H9 (cell line): ENCODE measurements at regions not wholly inside any gene's neighbourhood (a gene's known extent, or its start where the extent isn't known, plus 50 kb on each side); places are given as distances from the start of the nearest gene placed in this dataset.

ENCODE experiments used
- DNase-seq: peaks from one replicate; pipeline ENCODE4 v3.0.0-alpha.2; 2017
- H2AFZ ChIP-seq: one replicate; pipeline ENCODE4 v1.6.1; 2013; ENCODE audit warnings: mild to moderate bottlenecking, low read length, control low read depth, moderate library complexity
- H2AK5ac ChIP-seq: 2 replicates; pipeline ENCODE4 v1.6.1; 2013; ENCODE audit warnings: low read length, control low read depth, mixed read lengths; ENCODE audit not compliant: insufficient read length
- H2BK120ac ChIP-seq: one replicate; pipeline ENCODE4 v1.6.1; 2013; ENCODE audit warnings: low read depth, mild to moderate bottlenecking, low read length, control low read depth, inconsistent platforms; ENCODE audit not compliant: poor library complexity, severe bottlenecking
- H2BK12ac ChIP-seq: 2 replicates; pipeline ENCODE4 v1.6.1; 2013; ENCODE audit warnings: low read length, control low read depth, mixed read lengths, low read depth; ENCODE audit not compliant: insufficient read length
- H2BK15ac ChIP-seq: 2 replicates; pipeline ENCODE4 v1.6.1; 2013; ENCODE audit warnings: low read depth, low read length, control low read depth
- H2BK20ac ChIP-seq: one replicate; pipeline ENCODE4 v1.6.1; 2013; ENCODE audit warnings: low read depth, mild to moderate bottlenecking, low read length, control low read depth, inconsistent platforms; ENCODE audit not compliant: poor library complexity, severe bottlenecking
- H2BK5ac ChIP-seq: 2 replicates; pipeline ENCODE4 v1.6.1; 2013; ENCODE audit warnings: low read length, control low read depth, mixed read lengths; ENCODE audit not compliant: insufficient read length
- H3K14ac ChIP-seq: 2 replicates; pipeline ENCODE4 v1.6.1; 2013; ENCODE audit warnings: low read length, control low read depth; ENCODE audit not compliant: insufficient read depth
- H3K18ac ChIP-seq: 2 replicates; pipeline ENCODE4 v1.6.1; 2013; ENCODE audit warnings: low read depth, mild to moderate bottlenecking, mixed read lengths, low read length, control low read depth; ENCODE audit not compliant: insufficient read length
- H3K23ac ChIP-seq: 2 replicates; pipeline ENCODE4 v1.6.1; 2013; ENCODE audit warnings: low read length, control low read depth, mixed read lengths, low read depth; ENCODE audit not compliant: insufficient read length
- H3K23me2 ChIP-seq: 2 replicates; pipeline ENCODE4 v1.6.1; 2013; ENCODE audit warnings: low read depth, mild to moderate bottlenecking, mixed read lengths, low read length, control low read depth; ENCODE audit not compliant: insufficient read length, poor library complexity, severe bottlenecking
- H3K27ac ChIP-seq: 2 replicates; pipeline ENCODE4 v1.5.1; 2013; ENCODE audit warnings: low read length, control low read depth, mixed read lengths, low read depth; ENCODE audit not compliant: insufficient read length
- H3K27me3 ChIP-seq: 2 replicates; pipeline ENCODE4 v1.6.1; 2013; ENCODE audit warnings: low read length, control low read depth, inconsistent platforms; ENCODE audit not compliant: insufficient read depth
- H3K4ac ChIP-seq: 2 replicates; pipeline ENCODE4 v1.6.1; 2013; ENCODE audit warnings: low read depth, mild to moderate bottlenecking, control low read depth, inconsistent platforms, low read length, moderate library complexity
- H3K4me1 ChIP-seq: 2 replicates; pipeline ENCODE4 v1.6.1; 2013; ENCODE audit warnings: low read length, control low read depth, inconsistent platforms; ENCODE audit not compliant: insufficient read depth
- H3K4me2 ChIP-seq: 2 replicates; pipeline ENCODE4 v1.6.1; 2013; ENCODE audit warnings: low read length, control low read depth, mixed read lengths; ENCODE audit not compliant: insufficient read length, insufficient read depth
- H3K56ac ChIP-seq: 2 replicates; pipeline ENCODE4 v1.6.1; 2013; ENCODE audit warnings: low read depth, mild to moderate bottlenecking, mixed read lengths, low read length, control low read depth; ENCODE audit not compliant: insufficient read length
- H3K79me1 ChIP-seq: 2 replicates; pipeline ENCODE4 v1.6.1; 2013; ENCODE audit warnings: low read depth, mild to moderate bottlenecking, moderate library complexity, low read length, control low read depth, inconsistent platforms; ENCODE audit not compliant: insufficient read depth, poor library complexity, severe bottlenecking
- H3K79me2 ChIP-seq: 2 replicates; pipeline ENCODE4 v1.6.1; 2013; ENCODE audit warnings: low read length, control low read depth, inconsistent platforms; ENCODE audit not compliant: insufficient read depth
- H3K9ac ChIP-seq: 2 replicates; pipeline ENCODE4 v1.6.1; 2013; ENCODE audit warnings: low read length, control low read depth, mixed read lengths; ENCODE audit not compliant: insufficient read length; ENCODE audit errors: extremely low read depth
- H3K9me3 ChIP-seq: one replicate; pipeline ENCODE4 v1.6.1; 2013; ENCODE audit warnings: low read depth, low read length, inconsistent platforms; ENCODE audit not compliant: control insufficient read depth
- H3T11ph ChIP-seq: one replicate; pipeline ENCODE4 v1.6.1; 2013; ENCODE audit warnings: mild to moderate bottlenecking, low read length, control low read depth, inconsistent platforms
- H4K20me1 ChIP-seq: one replicate; pipeline ENCODE4 v1.6.1; 2013; ENCODE audit not compliant: control insufficient read depth, insufficient read length, insufficient read depth
- H4K5ac ChIP-seq: 2 replicates; pipeline ENCODE4 v1.6.1; 2013; ENCODE audit warnings: low read depth, mild to moderate bottlenecking, mixed read lengths, low read length, control low read depth; ENCODE audit not compliant: insufficient read length
- H4K8ac ChIP-seq: replicated peaks from 2 replicates; pipeline ENCODE4 v1.6.1; 2013; ENCODE audit warnings: low read length, control low read depth, mixed read lengths, low read depth; ENCODE audit not compliant: insufficient read length
- H4K91ac ChIP-seq: 2 replicates; pipeline ENCODE4 v1.6.1; 2013; ENCODE audit warnings: low read depth, mild to moderate bottlenecking, moderate library complexity, mixed read lengths, low read length, control low read depth; ENCODE audit not compliant: insufficient read length
- H3K27ac Mint-ChIP-seq, 3 experiments: 2 replicates in 2 of 3; 3 replicates in 1 of 3; pipeline ENCODE4 v1.8.0; 2020 to 2021; ENCODE audit warnings: mixed read lengths in 3 of 3, mild to moderate bottlenecking in 1 of 3, moderate library complexity in 1 of 3
- H3K27me3 Mint-ChIP-seq: 2 replicates; pipeline ENCODE4 v1.8.0; 2021; ENCODE audit warnings: low read depth, mild to moderate bottlenecking, moderate library complexity, mixed read lengths
- H3K36me3 Mint-ChIP-seq, 3 experiments: 2 replicates in 2 of 3; 3 replicates in 1 of 3; pipeline ENCODE4 v1.8.0; 2020 to 2021; ENCODE audit warnings: low read depth in 3 of 3, mixed read lengths in 3 of 3; ENCODE audit not compliant: insufficient read depth in 1 of 3
- H3K4me1 Mint-ChIP-seq, 2 experiments: 2 replicates each; pipeline ENCODE4 v1.8.0; 2020; ENCODE audit warnings: mixed read lengths in 2 of 2
- H3K4me3 Mint-ChIP-seq, 2 experiments: 2 replicates in 1 of 2; 3 replicates in 1 of 2; pipeline ENCODE4 v1.8.0; 2020 to 2021; ENCODE audit warnings: mild to moderate bottlenecking in 2 of 2, mixed read lengths in 2 of 2, moderate library complexity in 1 of 2
- H3K9me3 Mint-ChIP-seq, 2 experiments: 2 replicates in 1 of 2; 3 replicates in 1 of 2; pipeline ENCODE4 v1.8.0; 2020; ENCODE audit warnings: mild to moderate bottlenecking in 2 of 2, mixed read lengths in 2 of 2, moderate library complexity in 1 of 2
- CTCF ChIP-seq: fragments of 200-600 bp; sonication (generic); conservative IDR thresholded peaks from 3 replicates; pipeline ENCODE4 v1.8.0; 2021; ENCODE audit warnings: antibody characterized with exemption, mild to moderate bottlenecking
- WGBS: extraction: QIAGEN DNeasy Blood & Tissue Kit; methylation state at CpG from one replicate; pipeline ENCODE4 v1.1.7; 2013; ENCODE audit warnings: missing lambda C conversion rate, low lambda C conversion rate, mixed read lengths; ENCODE audit not compliant: insufficient read length; ENCODE audit errors: extremely low coverage; 5-methylcytosine and 5-hydroxymethylcytosine counted together

DNA sequence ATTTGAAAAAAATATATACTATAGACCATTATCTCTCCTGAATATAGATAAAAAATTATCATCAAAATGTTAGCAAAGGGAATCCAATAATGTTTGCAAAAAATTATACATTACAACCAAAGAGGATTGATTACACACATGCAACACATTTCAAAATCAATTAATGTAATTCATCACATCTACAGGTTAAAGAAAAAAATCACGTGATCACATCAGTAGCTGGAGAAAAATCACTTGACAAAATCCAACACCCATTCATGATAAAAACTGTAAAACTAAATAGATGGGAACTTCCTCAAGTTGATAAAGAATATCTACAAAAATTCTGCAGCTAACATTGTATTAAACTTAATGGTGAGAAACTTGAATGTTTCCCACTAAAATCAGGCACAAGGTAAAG, 1047.5 kb upstream of the CNTNAP5 start:
- Mint-ChIP-seq H3K9me3 (peaks cover 4 to 12% of the 10 kb centered on the region in 2 experiments; a peak in 3 of 5 replicates), H3K4me1 (no peaks in the 10 kb centered on the region), H3K4me3 (no peak overlapping the region), H3K27me3 (no peaks in the 10 kb centered on the region), H3K27ac (no peak overlapping the region), H3K36me3 (peaks cover 4 to 11% (median 4%) of the 10 kb centered on the region in 3 experiments; a peak in 6 of 7 replicates)
- H4K91ac ChIP-seq: no peak overlapping the region
- no peak overlapping the region for H3K14ac ChIP-seq
- no peaks in the 10 kb centered on the region for H3K4me1 ChIP-seq
- no peak for DNase-seq
- no peak overlapping the region for H3K56ac ChIP-seq
- no peaks in the 10 kb centered on the region for H3K9me3 ChIP-seq
- H3T11ph ChIP-seq: no peak overlapping the region
- no peaks in the 10 kb centered on the region for H3K23me2 ChIP-seq
- H3K79me2 ChIP-seq: no peaks in the 10 kb centered on the region
- H3K18ac ChIP-seq: no peak overlapping the region
- H3K4me2 ChIP-seq: no peak overlapping the region
- no peak overlapping the region for H2AK5ac ChIP-seq
- no peaks in the 10 kb centered on the region for H3K27me3 ChIP-seq
- H2BK20ac ChIP-seq: no peak overlapping the region
- TF ChIP-seq CTCF: no peak
- no peak overlapping the region for H4K8ac ChIP-seq
- H2BK120ac ChIP-seq: no peak overlapping the region
- no peak overlapping the region for H3K27ac ChIP-seq
- no peak overlapping the region for H2BK5ac ChIP-seq
- no peaks in the 10 kb centered on the region for H3K79me1 ChIP-seq
- no peak overlapping the region for H3K9ac ChIP-seq
- no peak overlapping the region for H2AFZ ChIP-seq
- whole genome bisulfite sequencing: no CpG with 5 or more reads among the region's 1 CpG
- no peak overlapping the region for H2BK12ac ChIP-seq
- H3K4ac ChIP-seq: no peak overlapping the region
- H2BK15ac ChIP-seq: no peak overlapping the region
- no peak overlapping the region for H4K5ac ChIP-seq
- no peak overlapping the region for H3K23ac ChIP-seq
- no peaks in the 10 kb centered on the region for H4K20me1 ChIP-seq
